Tibial nerve (tissue), 4 donors: ENCODE measurements at regions not wholly inside any gene's neighbourhood (a gene's known extent, or its start where the extent isn't known, plus 50 kb on each side); places are given as distances from the start of the nearest gene placed in this dataset.
"Not testable (repeated sequence)": the region's sequence is repeated elsewhere in the genome, so short reads cannot be mapped to it uniquely, and the experiment has no call there.

Source experiments
- DNase-seq, 2 donors: peaks; one replicate each; pipeline ENCODE4 v3.0.0-alpha.2; 2019; ENCODE audit warnings: low spot score in 2 of 2
- H3K27ac ChIP-seq, 4 donors: fragments of 200-600 bp; sonication (generic) in 3 of 4; one replicate each; pipeline ENCODE4 v1.5.1; 2017 to 2019; ENCODE audit warnings: mild to moderate bottlenecking in 1 of 4
- H3K27me3 ChIP-seq, 2 donors: fragments of 200-600 bp; sonication (generic) in 1 of 2; one replicate each; pipeline versions ENCODE4 v1.5.1 to v1.6.0; 2017 to 2019
- H3K36me3 ChIP-seq, 3 donors: fragments of 200-600 bp; sonication (generic); one replicate each; pipeline ENCODE4 v1.5.1; 2018 to 2019
- H3K4me1 ChIP-seq, 4 donors: fragments of 200-600 bp; sonication (generic) in 3 of 4; one replicate each; pipeline ENCODE4 v1.5.1; 2017 to 2019
- H3K4me3 ChIP-seq, 4 donors: fragments of 200-600 bp; sonication (generic) in 3 of 4; one replicate each; pipeline ENCODE4 v1.5.1; 2017 to 2019; ENCODE audit warnings: mild to moderate bottlenecking in 1 of 4, moderate library complexity in 1 of 4
- H3K9me3 ChIP-seq, 4 donors: fragments of 200-600 bp; sonication (generic) in 3 of 4; one replicate each; pipeline ENCODE4 v1.5.1; 2017 to 2019
- CTCF ChIP-seq, 5 experiments: fragments of 200-600 bp in 3 of 5; fragments of 450-650 bp in 2 of 5; sonication (generic) in 3 of 5; IDR thresholded peaks; one replicate each; pipeline ENCODE4 v1.5.1; 2016 to 2019; ENCODE audit warnings: antibody characterized with exemption in 5 of 5, mild to moderate bottlenecking in 3 of 5, moderate library complexity in 2 of 5
- EP300 ChIP-seq, 2 donors: sonication (generic); formaldehyde crosslinking; IDR thresholded peaks; one replicate each; pipeline ENCODE4 v1.6.1; 2017; ENCODE audit warnings: antibody characterized with exemption in 2 of 2, mild to moderate bottlenecking in 1 of 2
- POLR2A ChIP-seq, 2 donors: fragments of 450-650 bp; IDR thresholded peaks; one replicate each; pipeline ENCODE4 v1.6.1; 2017; ENCODE audit warnings: antibody characterized with exemption in 2 of 2, mild to moderate bottlenecking in 2 of 2, moderate library complexity in 2 of 2
- WGBS, 2 donors: methylation state at CpG; one replicate each; pipeline ENCODE4 v1.1.5; 2018; 5-methylcytosine and 5-hydroxymethylcytosine counted together

GRCh38 chrX:35439692-35440091, 358.4 kb upstream of the MAGEB16 start:
- Histone ChIP-seq H3K4me3 (no peak overlapping the region), H3K27me3 (no peaks in the 10 kb centered on the region), H3K4me1 (no peaks in the 10 kb centered on the region), H3K27ac (no peak overlapping the region), H3K9me3 (no peaks in the 10 kb centered on the region), H3K36me3 (no peaks in the 10 kb centered on the region)
- TF ChIP-seq CTCF (IDR thresholded peaks at IDR 0.05) (no peak), POLR2A (IDR thresholded peaks at IDR 0.05) (no peak), EP300 (IDR thresholded peaks at IDR 0.05) (no peak)
- 84 to 95% methylated on average over 2 of the region's 2 CpGs for WGBS, 2 donors
- DNase-seq: no peak

DNA sequence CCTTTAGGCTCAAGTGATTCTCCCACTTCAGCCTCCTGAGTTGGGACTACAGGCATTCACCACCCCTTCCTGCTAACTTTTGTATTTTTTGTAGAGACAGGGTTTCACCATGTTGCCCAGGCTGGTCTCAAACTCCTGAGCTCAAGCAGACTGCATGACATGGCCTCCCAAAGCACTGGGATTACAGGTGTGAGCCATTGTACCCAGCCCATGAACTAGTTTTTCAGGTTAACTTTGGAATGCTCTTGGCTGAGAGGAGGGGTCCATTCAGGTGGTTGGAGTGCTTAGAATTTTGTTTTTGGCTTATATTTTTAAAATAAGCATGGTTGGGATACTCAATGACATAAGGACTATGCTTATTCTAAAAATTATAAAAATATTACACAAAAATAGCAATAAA, 355.7 kb upstream of the MAGEB16 start:
- H3K27me3 ChIP-seq: no peaks in the 10 kb centered on the region
- no peaks in the 10 kb centered on the region for H3K9me3 ChIP-seq
- no peaks in the 10 kb centered on the region for H3K36me3 ChIP-seq
- TF ChIP-seq EP300 (IDR thresholded peaks at IDR 0.05) (no peak), CTCF (IDR thresholded peaks at IDR 0.05) (no peak), POLR2A (IDR thresholded peaks at IDR 0.05) (no peak)
- no peaks in the 10 kb centered on the region for H3K4me1 ChIP-seq
- no peak for DNase-seq
- H3K4me3 ChIP-seq: no peak overlapping the region
- no peak overlapping the region for H3K27ac ChIP-seq

- not testable (repeated sequence) for H3K9me3 ChIP-seq, H3K4me1 ChIP-seq, H3K27ac ChIP-seq, H3K36me3 ChIP-seq, DNase-seq, H3K4me3 ChIP-seq, H3K27me3 ChIP-seq
- 53 to 54% methylated on average over 3 of the region's 3 CpGs for WGBS, 2 donors
These were observed 355.0 kb upstream of the MAGEB16 start for GRCh38 chrX:35443091-35443582.

DNA sequence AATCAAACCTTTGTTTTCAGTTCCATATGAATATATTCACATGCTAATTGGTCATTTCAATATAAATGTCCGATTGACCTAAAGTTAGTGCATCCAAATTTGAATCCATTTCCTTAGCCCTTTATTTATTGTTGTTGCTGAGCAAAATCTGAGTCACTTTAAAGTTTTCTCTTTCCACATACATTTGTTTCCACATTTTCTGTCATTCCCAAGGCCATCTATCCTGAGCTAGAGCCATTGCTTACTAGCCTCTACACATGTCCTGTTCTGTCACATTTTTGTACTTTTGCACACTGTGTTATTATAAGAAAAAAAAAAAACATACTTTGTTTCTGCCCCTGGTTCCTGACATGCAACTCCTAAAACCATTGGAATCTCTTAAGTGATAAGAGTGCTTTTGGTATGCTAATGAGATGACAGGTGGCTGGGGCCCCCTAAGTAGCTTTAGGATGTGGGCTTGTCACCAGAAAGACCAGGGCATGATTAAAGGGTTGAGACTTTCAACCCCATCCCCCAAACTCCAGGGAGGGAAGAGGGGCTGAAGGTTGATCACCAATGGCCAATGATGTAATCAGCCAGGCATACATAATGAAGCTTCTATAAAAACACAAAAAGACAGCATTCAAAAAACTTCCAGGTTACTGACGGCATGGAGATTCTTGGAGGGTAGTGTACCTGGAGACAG, 353.3 kb upstream of the MAGEB16 start:
- 80 to 81% methylated on average over 2 of the region's 2 CpGs for WGBS, 2 donors
- no peak overlapping the region for H3K4me3 ChIP-seq

GRCh38 chrX:35445912-35446311, 352.2 kb upstream of the MAGEB16 start:
- WGBS, 2 donors: 85 to 89% methylated on average over 3 of the region's 3 CpGs
- no peaks in the 10 kb centered on the region for H3K9me3 ChIP-seq
- H3K4me3 ChIP-seq: no peak overlapping the region
- no peak overlapping the region for H3K27ac ChIP-seq
- no peaks in the 10 kb centered on the region for H3K36me3 ChIP-seq
- no peaks in the 10 kb centered on the region for H3K27me3 ChIP-seq
- DNase-seq: no peak
- no peak for TF ChIP-seq POLR2A (IDR thresholded peaks at IDR 0.05)
- TF ChIP-seq EP300 (IDR thresholded peaks at IDR 0.05): no peak
- TF ChIP-seq CTCF (IDR thresholded peaks at IDR 0.05): no peak
- H3K4me1 ChIP-seq: no peaks in the 10 kb centered on the region

More for the DNA sequence above, 353.3 kb upstream of the MAGEB16 start:
- no peak overlapping the region for H3K27ac ChIP-seq
- no peaks in the 10 kb centered on the region for H3K36me3 ChIP-seq
- DNase-seq: no peak
- no peaks in the 10 kb centered on the region for H3K27me3 ChIP-seq
- TF ChIP-seq EP300 (IDR thresholded peaks at IDR 0.05) (no peak), POLR2A (IDR thresholded peaks at IDR 0.05) (no peak), CTCF (IDR thresholded peaks at IDR 0.05) (no peak)
- H3K4me1 ChIP-seq: no peaks in the 10 kb centered on the region
- no peaks in the 10 kb centered on the region for H3K9me3 ChIP-seq

DNA sequence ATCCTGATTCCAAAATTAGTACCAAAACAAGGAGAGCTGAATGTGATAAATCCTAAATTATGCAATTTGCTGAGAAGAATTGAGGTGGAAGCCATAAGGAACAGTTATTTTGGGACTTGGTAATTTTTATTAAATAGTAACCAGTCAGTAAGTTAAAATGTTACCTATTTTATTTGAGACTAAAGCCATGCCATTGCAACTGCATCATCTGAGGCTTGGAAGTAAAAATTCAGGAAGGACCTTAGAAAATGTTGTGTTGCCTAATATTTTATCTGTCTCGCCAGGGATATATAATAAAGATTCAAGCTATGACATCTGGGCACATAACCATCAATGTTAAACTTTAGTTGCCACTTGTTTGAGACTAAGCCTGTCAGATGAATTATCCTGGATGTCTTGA, 341.3 kb upstream of the MAGEB16 start:
- Histone ChIP-seq H3K36me3 (no peaks in the 10 kb centered on the region), H3K4me3 (no peak overlapping the region), H3K27ac (no peak overlapping the region), H3K27me3 (no peaks in the 10 kb centered on the region), H3K9me3 (no peaks in the 10 kb centered on the region), H3K4me1 (no peaks in the 10 kb centered on the region)
- 86 to 92% methylated on average over 1 of the region's 1 CpG for WGBS, 2 donors
- no peak for TF ChIP-seq CTCF (IDR thresholded peaks at IDR 0.05)
- TF ChIP-seq EP300 (IDR thresholded peaks at IDR 0.05): no peak
- TF ChIP-seq POLR2A (IDR thresholded peaks at IDR 0.05): no peak
- DNase-seq: no peak
